GM12892 (cell line): ENCODE measurements at regions not wholly inside any gene's neighbourhood (a gene's known extent, or its start where the extent isn't known, plus 50 kb on each side); places are given as distances from the start of the nearest gene placed in this dataset.

Experiments used
- POLR2A ChIP-seq: IDR thresholded peaks from 2 replicates; pipeline ENCODE4 v1.6.1; 2011; ENCODE audit warnings: low read depth, low read length, control low read depth
- POLR2AphosphoS5 ChIP-seq: IDR thresholded peaks from 2 replicates; pipeline ENCODE4 v1.6.1; 2011; ENCODE audit warnings: low read depth, low read length, control low read depth

DNA sequence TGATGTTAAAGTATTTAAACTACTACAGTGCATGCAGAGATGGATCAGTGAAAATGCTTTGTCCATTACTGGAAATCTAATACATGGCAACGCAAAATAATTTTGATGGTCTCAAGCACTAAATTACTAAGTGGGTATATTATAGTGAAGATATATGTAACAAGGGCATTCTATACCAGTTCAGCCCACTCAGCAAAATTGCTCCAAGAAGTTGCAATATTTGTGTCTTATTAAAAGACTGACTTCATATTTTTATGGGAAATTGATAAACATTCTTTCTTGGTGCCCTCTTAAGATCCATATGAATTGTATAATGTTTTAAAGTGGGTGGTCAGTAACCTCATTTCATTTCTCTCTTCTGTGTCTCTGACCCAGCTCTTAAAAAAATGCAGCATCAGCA lies 343.1 kb upstream of the MEX3C start:
- TF ChIP-seq POLR2A (no peak), POLR2AphosphoS5 (no peak)
